Gastroesophageal sphincter (tissue), 4 donors: ENCODE measurements at regions not wholly inside any gene's neighbourhood (a gene's known extent, or its start where the extent isn't known, plus 50 kb on each side); places are given as distances from the start of the nearest gene placed in this dataset.

Experiments
- ATAC-seq: fragments of 150-250 bp; one replicate; pipeline ENCODE4 v1.9.1; 2016; ENCODE audit warnings: mild to moderate bottlenecking, moderate library complexity
- H3K27ac ChIP-seq, 4 donors: fragments of 200-600 bp; sonication (generic) in 3 of 4; 1 replicate in 3 of 4; 2 replicates in 1 of 4; pipeline ENCODE4 v1.5.1; 2016 to 2019
- H3K27me3 ChIP-seq: fragments of 200-600 bp; sonication (generic); one replicate; pipeline ENCODE4 v1.5.1; 2019
- H3K36me3 ChIP-seq, 2 donors: fragments of 200-600 bp; sonication (generic); one replicate each; pipeline ENCODE4 v1.5.1; 2019; ENCODE audit warnings: control low read depth in 1 of 2
- H3K4me1 ChIP-seq, 3 donors: fragments of 200-600 bp; sonication (generic); 1 replicate in 2 of 3; 2 replicates in 1 of 3; pipeline ENCODE4 v1.5.1; 2016 to 2019; ENCODE audit warnings: control low read depth in 2 of 3
- H3K4me3 ChIP-seq, 2 donors: fragments of 200-600 bp; sonication (generic); one replicate each; pipeline ENCODE4 v1.5.1; 2019; ENCODE audit warnings: mild to moderate bottlenecking in 1 of 2, moderate library complexity in 1 of 2
- H3K9me3 ChIP-seq, 3 donors: fragments of 200-600 bp; sonication (generic); one replicate each; pipeline ENCODE4 v1.5.1; 2017 to 2019; ENCODE audit warnings: control low read depth in 2 of 3
- EP300 ChIP-seq: sonication (generic); formaldehyde crosslinking; IDR thresholded peaks from one replicate; pipeline ENCODE4 v1.6.1; 2017; ENCODE audit warnings: antibody characterized with exemption, mild to moderate bottlenecking
- POLR2A ChIP-seq, 2 donors: fragments of 450-650 bp; IDR thresholded peaks; one replicate each; pipeline ENCODE4 v1.6.1; 2017; ENCODE audit warnings: antibody characterized with exemption in 2 of 2, mild to moderate bottlenecking in 2 of 2, moderate library complexity in 1 of 2
- POLR2AphosphoS5 ChIP-seq: sonication (generic); formaldehyde crosslinking; IDR thresholded peaks from one replicate; pipeline ENCODE4 v1.6.1; 2017; ENCODE audit warnings: antibody characterized with exemption
- WGBS, 2 donors: methylation state at CpG; one replicate each; pipeline ENCODE4 v1.1.5; 2018; ENCODE audit warnings: low coverage in 1 of 2; 5-methylcytosine and 5-hydroxymethylcytosine counted together
- TF ChIP-seq, protein P1 (sequence below), 4 experiments: fragments of 200-600 bp in 2 of 4; fragments of 450-650 bp in 2 of 4; sonication (generic) in 1 of 4; IDR thresholded peaks; one replicate each; pipeline ENCODE4 v1.5.1; 2017 to 2019; ENCODE audit warnings: antibody characterized with exemption in 4 of 4, mild to moderate bottlenecking in 2 of 4, moderate library complexity in 2 of 4

DNA sequence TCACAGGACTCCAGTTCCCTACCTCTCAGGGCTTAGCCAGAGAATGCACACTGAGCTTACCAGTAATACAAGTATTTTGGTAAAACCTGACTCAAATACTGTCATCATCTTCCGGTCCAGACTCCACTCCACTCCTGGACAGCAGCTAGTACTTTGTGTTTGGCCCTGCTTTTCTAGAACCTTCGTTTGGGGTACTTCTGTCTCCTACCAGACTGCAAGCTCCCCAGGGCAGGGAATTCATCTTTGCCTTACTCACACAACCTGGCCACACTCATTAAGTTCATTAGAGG lies 108.9 kb upstream of the CDC42EP3 start:
- H3K4me1 ChIP-seq = peaks cover 13 to 89% (median 14%) of the 10 kb centered on the region in 3 donors
- 46 to 60% methylated on average over 2 of the region's 2 CpGs for WGBS, 2 donors

DNA sequence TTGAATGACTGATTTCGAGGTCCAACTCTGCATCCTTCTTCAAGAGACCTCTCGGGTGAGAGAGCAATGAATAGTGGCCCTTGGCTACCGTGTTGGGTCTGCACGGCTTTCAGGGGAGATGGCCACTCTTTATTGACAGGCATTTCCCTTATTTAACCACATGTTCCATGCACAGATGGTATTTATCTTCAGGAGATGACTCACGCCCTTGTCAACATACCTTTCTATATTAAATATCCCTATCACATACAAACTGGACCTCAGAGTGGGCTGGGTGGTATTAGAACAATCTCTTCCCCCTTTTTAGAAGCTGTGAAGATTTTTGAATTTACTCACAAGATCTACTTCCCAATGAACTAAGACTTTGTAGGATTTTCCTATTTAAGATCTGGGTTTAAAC lies 109.6 kb upstream of the CDC42EP3 start:
- Histone ChIP-seq H3K36me3 (no peaks in the 10 kb centered on the region), H3K27ac (peak overlapping the region in 3 of 4 donors; percentile 81 to 84 (median 83)), H3K4me1 (peaks cover 10 to 82% (median 14%) of the 10 kb centered on the region in 3 donors), H3K4me3 (no peak overlapping the region), H3K9me3 (no peaks in the 10 kb centered on the region), H3K27me3 (no peaks in the 10 kb centered on the region)
- TF ChIP-seq EP300 = no peak
- TF ChIP-seq POLR2AphosphoS5 = no peak
- no peak for TF ChIP-seq POLR2A (IDR thresholded peaks at IDR 0.05)
- TF ChIP-seq, protein P1, sequence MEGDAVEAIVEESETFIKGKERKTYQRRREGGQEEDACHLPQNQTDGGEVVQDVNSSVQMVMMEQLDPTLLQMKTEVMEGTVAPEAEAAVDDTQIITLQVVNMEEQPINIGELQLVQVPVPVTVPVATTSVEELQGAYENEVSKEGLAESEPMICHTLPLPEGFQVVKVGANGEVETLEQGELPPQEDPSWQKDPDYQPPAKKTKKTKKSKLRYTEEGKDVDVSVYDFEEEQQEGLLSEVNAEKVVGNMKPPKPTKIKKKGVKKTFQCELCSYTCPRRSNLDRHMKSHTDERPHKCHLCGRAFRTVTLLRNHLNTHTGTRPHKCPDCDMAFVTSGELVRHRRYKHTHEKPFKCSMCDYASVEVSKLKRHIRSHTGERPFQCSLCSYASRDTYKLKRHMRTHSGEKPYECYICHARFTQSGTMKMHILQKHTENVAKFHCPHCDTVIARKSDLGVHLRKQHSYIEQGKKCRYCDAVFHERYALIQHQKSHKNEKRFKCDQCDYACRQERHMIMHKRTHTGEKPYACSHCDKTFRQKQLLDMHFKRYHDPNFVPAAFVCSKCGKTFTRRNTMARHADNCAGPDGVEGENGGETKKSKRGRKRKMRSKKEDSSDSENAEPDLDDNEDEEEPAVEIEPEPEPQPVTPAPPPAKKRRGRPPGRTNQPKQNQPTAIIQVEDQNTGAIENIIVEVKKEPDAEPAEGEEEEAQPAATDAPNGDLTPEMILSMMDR (IDR thresholded peaks at IDR 0.05) = no peak
- WGBS, 2 donors = 60 to 81% methylated on average over 4 to 5 of the region's 5 CpGs
- ATAC-seq = no peak

More for the DNA sequence above, 108.9 kb upstream of the CDC42EP3 start:
- no peaks in the 10 kb centered on the region for H3K27me3 ChIP-seq
- H3K4me3 ChIP-seq = no peak overlapping the region
- no peak for TF ChIP-seq POLR2AphosphoS5
- TF ChIP-seq EP300 = no peak
- TF ChIP-seq POLR2A (IDR thresholded peaks at IDR 0.05) = no peak
- TF ChIP-seq, protein P1 (IDR thresholded peaks at IDR 0.05) = no peak
- no peaks in the 10 kb centered on the region for H3K9me3 ChIP-seq
- ATAC-seq = no peak
- H3K36me3 ChIP-seq = no peaks in the 10 kb centered on the region
- H3K27ac ChIP-seq = peak overlapping the region; percentile 31 to 84 (median 82)

DNA sequence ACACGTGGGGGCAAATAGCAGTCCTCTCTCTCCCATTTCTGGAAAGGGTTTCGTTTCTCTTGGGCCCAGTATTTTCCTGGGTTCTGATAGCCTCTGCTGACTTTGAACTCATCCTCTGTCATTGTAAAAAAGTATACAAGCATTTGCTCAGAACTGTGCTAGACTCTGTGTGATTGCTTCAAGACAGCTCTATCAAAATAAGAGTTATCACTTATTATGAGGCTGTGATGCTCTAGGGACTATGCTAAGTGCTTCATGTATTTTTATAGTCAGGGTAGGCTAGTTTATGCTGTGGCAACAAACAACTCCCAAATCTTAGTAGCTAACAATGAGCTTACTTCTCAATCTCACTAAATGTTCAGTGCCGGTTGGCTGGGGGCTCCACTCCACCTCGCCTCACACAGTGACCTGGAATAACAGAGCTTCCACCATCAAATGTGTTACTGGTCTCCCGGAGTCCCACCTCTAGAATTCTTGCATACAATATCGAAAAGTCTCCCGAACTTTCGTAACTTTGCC lies 110.8 kb upstream of the CDC42EP3 start:
- peak overlapping the region; percentile 81 to 84 (median 82) for H3K27ac ChIP-seq
- no peaks in the 10 kb centered on the region for H3K9me3 ChIP-seq
- no peaks in the 10 kb centered on the region for H3K27me3 ChIP-seq
- TF ChIP-seq POLR2A (IDR thresholded peaks at IDR 0.05) = no peak
- no peak for TF ChIP-seq POLR2AphosphoS5
- TF ChIP-seq, protein P1 (IDR thresholded peaks at IDR 0.05) = no peak
- TF ChIP-seq EP300 = no peak
- WGBS, 2 donors = 42 to 63% methylated on average over 6 to 8 of the region's 8 CpGs
- H3K36me3 ChIP-seq = no peaks in the 10 kb centered on the region
- H3K4me1 ChIP-seq = peaks cover 0 to 70% (median 12%) of the 10 kb centered on the region in 3 donors
- H3K4me3 ChIP-seq = no peak overlapping the region
- ATAC-seq = no peak

GRCh38 chr2:37782721-37783371 lies 111.4 kb upstream of the CDC42EP3 start:
- no peaks in the 10 kb centered on the region for H3K27me3 ChIP-seq
- H3K9me3 ChIP-seq = no peaks in the 10 kb centered on the region
- TF ChIP-seq, protein P1 (IDR thresholded peaks at IDR 0.05) = peak in 1 of 4 experiments; percentile 12
- no peak for TF ChIP-seq EP300
- no peak for TF ChIP-seq POLR2A (IDR thresholded peaks at IDR 0.05)
- peak; percentile 48 for TF ChIP-seq POLR2AphosphoS5
- no peaks in the 10 kb centered on the region for H3K36me3 ChIP-seq
- no peak overlapping the region for H3K4me3 ChIP-seq
- peaks cover 0 to 64% (median 12%) of the 10 kb centered on the region in 3 donors for H3K4me1 ChIP-seq
- peak; percentile 30 for ATAC-seq
- peak overlapping the region; percentile 81 to 84 (median 82) for H3K27ac ChIP-seq
- WGBS, 2 donors = 33 to 34% methylated on average over 5 to 9 of the region's 10 CpGs

GRCh38 chr2:37783545-37783944 lies 112.1 kb upstream of the CDC42EP3 start:
- Histone ChIP-seq H3K27me3 (no peaks in the 10 kb centered on the region), H3K4me3 (no peak overlapping the region), H3K27ac (peak overlapping the region in 3 of 4 donors; percentile 57 to 84 (median 81)), H3K36me3 (no peaks in the 10 kb centered on the region), H3K4me1 (peaks cover 0 to 57% (median 12%) of the 10 kb centered on the region in 3 donors), H3K9me3 (peaks cover 0 to 6% (median 0%) of the 10 kb centered on the region in 3 donors)
- no peak for ATAC-seq
- 48% methylated on average over 2 of the region's 4 CpGs; no CpG with 5 or more reads in 1 of the 2 donors for WGBS, 2 donors
- TF ChIP-seq, protein P1 (IDR thresholded peaks at IDR 0.05) = no peak
- no peak for TF ChIP-seq POLR2AphosphoS5
